Right forelimb (tissue), 1 donor: ENCODE measurements at regions not wholly inside any gene's neighbourhood (a gene's known extent, or its start where the extent isn't known, plus 50 kb on each side); places are given as distances from the start of the nearest gene placed in this dataset.

Experiments
- DNase-seq: peaks from one replicate; pipeline ENCODE4 v3.0.0-alpha.2; 2018

GRCh38 chr2:14235667-14236066, 396.9 kb upstream of the LRATD1 start:
- DNase-seq: no peak

GRCh38 chr2:14237902-14238301, 394.6 kb upstream of the LRATD1 start:
- no peak for DNase-seq

- DNase-seq: no peak
These were observed 392.9 kb upstream of the LRATD1 start for GRCh38 chr2:14239605-14240004.

GRCh38 chr2:14240868-14241267, 391.6 kb upstream of the LRATD1 start:
- no peak for DNase-seq

GRCh38 chr2:14245901-14246300, 386.6 kb upstream of the LRATD1 start:
- no peak for DNase-seq

GRCh38 chr2:14255135-14255820, 377.2 kb upstream of the LRATD1 start:
- no peak for DNase-seq

GRCh38 chr2:14256890-14257289, 375.6 kb upstream of the LRATD1 start:
- no peak for DNase-seq

- DNase-seq: no peak
These were observed 374.6 kb upstream of the LRATD1 start for GRCh38 chr2:14257801-14258507.

GRCh38 chr2:14261771-14262170, 370.7 kb upstream of the LRATD1 start:
- no peak for DNase-seq

GRCh38 chr2:14263053-14263452, 369.5 kb upstream of the LRATD1 start:
- no peak for DNase-seq

GRCh38 chr2:14270036-14270582, 362.4 kb upstream of the LRATD1 start:
- no peak for DNase-seq

GRCh38 chr2:14272396-14273075, 360.0 kb upstream of the LRATD1 start:
- no peak for DNase-seq

GRCh38 chr2:14273650-14274049, 358.9 kb upstream of the LRATD1 start:
- DNase-seq: no peak

GRCh38 chr2:14284244-14284643, 348.3 kb upstream of the LRATD1 start:
- DNase-seq: no peak

- DNase-seq: no peak
These were observed 346.7 kb upstream of the LRATD1 start for GRCh38 chr2:14285812-14286211.

- DNase-seq: no peak
These were observed 344.5 kb upstream of the LRATD1 start for GRCh38 chr2:14288016-14288415.

- no peak for DNase-seq
These were observed 339.6 kb upstream of the LRATD1 start for GRCh38 chr2:14292964-14293363.

- no peak for DNase-seq
These were observed 335.2 kb upstream of the LRATD1 start for GRCh38 chr2:14297340-14297739.

- DNase-seq: no peak
These were observed 334.6 kb upstream of the LRATD1 start for GRCh38 chr2:14297906-14298305.

GRCh38 chr2:14301331-14301730, 331.2 kb upstream of the LRATD1 start:
- DNase-seq: no peak

- DNase-seq: no peak
These were observed 329.0 kb upstream of the LRATD1 start for GRCh38 chr2:14303366-14304115.

GRCh38 chr2:14304326-14304725, 328.2 kb upstream of the LRATD1 start:
- no peak for DNase-seq

- no peak for DNase-seq
These were observed 326.2 kb upstream of the LRATD1 start for GRCh38 chr2:14306268-14306861.
